ENCODE measurements at regions not wholly inside any gene's neighbourhood (a gene's known extent, or its start where the extent isn't known, plus 50 kb on each side); places are given as distances from the start of the nearest gene placed in this dataset.
A peak's percentile ranks its signal among the peaks of the same experiment; 100 is the strongest.
"Not testable (repeated sequence)": the region's sequence is repeated elsewhere in the genome, so short reads cannot be mapped to it uniquely, and the experiment has no call there.

- DNase-seq (ENCODE audit: low read depth in 3 of 3, low spot score in 2 of 3), result no peak
Measured at GRCh38 chr4:154035341-154035740, 246.5 kb upstream of the SFRP2 start.

- DNase-seq (ENCODE audit: low read depth in 3 of 3, low spot score in 2 of 3), result no peak
Measured at GRCh38 chr4:154033921-154034320, 245.0 kb upstream of the SFRP2 start.

GRCh38 chr4:154032914-154033313 is 244.0 kb upstream of the SFRP2 start:
- no peak for DNase-seq (ENCODE audit: low read depth in 3 of 3, low spot score in 2 of 3)

- no peak for DNase-seq (ENCODE audit: low read depth in 3 of 3, low spot score in 2 of 3)
Measured at GRCh38 chr4:154030746-154031145, 241.9 kb upstream of the SFRP2 start.

- no peak for DNase-seq (ENCODE audit: low read depth in 3 of 3, low spot score in 2 of 3)
Measured at GRCh38 chr4:154030152-154030551, 241.3 kb upstream of the SFRP2 start.

GRCh38 chr4:154029171-154029570 is 240.3 kb upstream of the SFRP2 start:
- no peak for DNase-seq (ENCODE audit: low read depth in 3 of 3, low spot score in 2 of 3)

GRCh38 chr4:154025110-154025509 is 236.2 kb upstream of the SFRP2 start:
- no peak for DNase-seq (ENCODE audit: low read depth in 3 of 3, low spot score in 2 of 3)

- no peak for DNase-seq (ENCODE audit: low read depth in 3 of 3, low spot score in 2 of 3)
Measured at GRCh38 chr4:154024097-154024694, 235.3 kb upstream of the SFRP2 start.

GRCh38 chr4:154023671-154024070 is 234.8 kb upstream of the SFRP2 start:
- not testable (repeated sequence) for DNase-seq (ENCODE audit: low read depth in 3 of 3, low spot score in 2 of 3)

- DNase-seq (ENCODE audit: low read depth in 3 of 3, low spot score in 2 of 3), result no peak
Measured at GRCh38 chr4:154019811-154020210, 230.9 kb upstream of the SFRP2 start.

- no peak for DNase-seq (ENCODE audit: low read depth in 3 of 3, low spot score in 2 of 3)
Measured at GRCh38 chr4:154018659-154019058, 229.8 kb upstream of the SFRP2 start.

GRCh38 chr4:154015578-154015977 is 226.7 kb upstream of the SFRP2 start:
- no peak for DNase-seq (ENCODE audit: low read depth in 3 of 3, low spot score in 2 of 3)

GRCh38 chr4:154014407-154015321 is 225.8 kb upstream of the SFRP2 start:
- DNase-seq (ENCODE audit: low read depth in 3 of 3, low spot score in 2 of 3), result peak; percentile 9 to 30 (median 25)

GRCh38 chr4:154013576-154013975 is 224.7 kb upstream of the SFRP2 start:
- DNase-seq (ENCODE audit: low read depth in 3 of 3, low spot score in 2 of 3), result no peak

- DNase-seq (ENCODE audit: low read depth in 3 of 3, low spot score in 2 of 3), result no peak
Measured at GRCh38 chr4:154010371-154010770, 221.5 kb upstream of the SFRP2 start.

GRCh38 chr4:154009788-154010187 is 220.9 kb upstream of the SFRP2 start:
- no peak for DNase-seq (ENCODE audit: low read depth in 3 of 3, low spot score in 2 of 3)

GRCh38 chr4:154009191-154009590 is 220.3 kb upstream of the SFRP2 start:
- DNase-seq (ENCODE audit: low read depth in 3 of 3, low spot score in 2 of 3), result no peak

GRCh38 chr4:154005171-154005520 is 216.3 kb upstream of the SFRP2 start:
- no peak for DNase-seq (ENCODE audit: low read depth in 3 of 3, low spot score in 2 of 3)

GRCh38 chr4:154004507-154005170 is 215.8 kb upstream of the SFRP2 start:
- DNase-seq (ENCODE audit: low read depth in 3 of 3, low spot score in 2 of 3), result no peak

- DNase-seq (ENCODE audit: low read depth in 3 of 3, low spot score in 2 of 3), result no peak
Measured at GRCh38 chr4:154004016-154004415, 215.1 kb upstream of the SFRP2 start.

GRCh38 chr4:154003378-154003777 is 214.5 kb upstream of the SFRP2 start:
- DNase-seq (ENCODE audit: low read depth in 3 of 3, low spot score in 2 of 3), result no peak

GRCh38 chr4:154001193-154001592 is 212.3 kb upstream of the SFRP2 start:
- DNase-seq (ENCODE audit: low read depth in 3 of 3, low spot score in 2 of 3), result no peak
